PFSK-1 (cell line): ENCODE measurements at regions not wholly inside any gene's neighbourhood (a gene's known extent, or its start where the extent isn't known, plus 50 kb on each side); places are given as distances from the start of the nearest gene placed in this dataset.

Experiments used
- FOXP2 ChIP-seq: optimal IDR thresholded peaks from 2 replicates; pipeline ENCODE3; 2011; ENCODE audit warnings: borderline replicate concordance, control low read depth, inconsistent platforms; ENCODE audit not compliant: insufficient read depth; ENCODE audit errors: extremely low read length, extremely low read depth
- POLR2AphosphoS5 ChIP-seq: IDR thresholded peaks from 2 replicates; pipeline ENCODE4 v1.6.1; 2012; ENCODE audit warnings: low read depth, mild to moderate bottlenecking, control low read depth, low read length, moderate library complexity
- SIN3A ChIP-seq: IDR thresholded peaks from 2 replicates; pipeline ENCODE4 v1.6.1; 2012; ENCODE audit warnings: mild to moderate bottlenecking, low read length, moderate library complexity, borderline replicate concordance; ENCODE audit not compliant: insufficient read depth
- TAF1 ChIP-seq: IDR thresholded peaks from 2 replicates; pipeline ENCODE4 v1.6.1; 2012; ENCODE audit warnings: low read length, control low read depth, borderline replicate concordance; ENCODE audit not compliant: insufficient read depth
- TF ChIP-seq, protein P1 (sequence below), 2 experiments: IDR thresholded peaks; 2 replicates each; pipeline versions ENCODE4 v1.6.1 to v1.8.0; 2011 to 2012; ENCODE audit warnings: low read depth in 2 of 2, low read length in 2 of 2, control low read depth in 1 of 2, inconsistent platforms in 1 of 2, mild to moderate bottlenecking in 1 of 2, moderate library complexity in 1 of 2; ENCODE audit not compliant: insufficient read depth in 1 of 2

DNA sequence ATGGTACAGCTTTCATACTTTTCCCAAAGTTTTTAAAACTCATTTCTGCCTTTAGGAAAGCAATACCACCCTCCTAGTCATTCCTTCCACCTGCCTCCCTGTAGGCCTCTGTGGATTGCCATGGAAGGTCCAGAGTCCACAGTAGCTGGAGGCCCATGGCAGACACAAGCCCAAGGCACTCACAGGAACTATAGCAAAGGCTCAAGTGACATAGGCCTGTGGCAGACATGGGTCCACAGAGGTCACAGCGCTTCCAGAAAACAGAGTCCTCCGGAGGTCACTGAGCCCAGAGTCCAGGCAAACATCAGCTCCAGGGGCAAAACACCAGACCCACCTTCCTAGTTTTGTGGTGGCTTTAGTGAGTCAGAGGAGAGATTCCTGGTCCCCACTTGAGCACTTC, 147.6 kb upstream of the ATP6AP2 start:
- TF ChIP-seq POLR2AphosphoS5 = no peak
- no peak for TF ChIP-seq SIN3A
- no peak for TF ChIP-seq TAF1
- TF ChIP-seq, protein P1, sequence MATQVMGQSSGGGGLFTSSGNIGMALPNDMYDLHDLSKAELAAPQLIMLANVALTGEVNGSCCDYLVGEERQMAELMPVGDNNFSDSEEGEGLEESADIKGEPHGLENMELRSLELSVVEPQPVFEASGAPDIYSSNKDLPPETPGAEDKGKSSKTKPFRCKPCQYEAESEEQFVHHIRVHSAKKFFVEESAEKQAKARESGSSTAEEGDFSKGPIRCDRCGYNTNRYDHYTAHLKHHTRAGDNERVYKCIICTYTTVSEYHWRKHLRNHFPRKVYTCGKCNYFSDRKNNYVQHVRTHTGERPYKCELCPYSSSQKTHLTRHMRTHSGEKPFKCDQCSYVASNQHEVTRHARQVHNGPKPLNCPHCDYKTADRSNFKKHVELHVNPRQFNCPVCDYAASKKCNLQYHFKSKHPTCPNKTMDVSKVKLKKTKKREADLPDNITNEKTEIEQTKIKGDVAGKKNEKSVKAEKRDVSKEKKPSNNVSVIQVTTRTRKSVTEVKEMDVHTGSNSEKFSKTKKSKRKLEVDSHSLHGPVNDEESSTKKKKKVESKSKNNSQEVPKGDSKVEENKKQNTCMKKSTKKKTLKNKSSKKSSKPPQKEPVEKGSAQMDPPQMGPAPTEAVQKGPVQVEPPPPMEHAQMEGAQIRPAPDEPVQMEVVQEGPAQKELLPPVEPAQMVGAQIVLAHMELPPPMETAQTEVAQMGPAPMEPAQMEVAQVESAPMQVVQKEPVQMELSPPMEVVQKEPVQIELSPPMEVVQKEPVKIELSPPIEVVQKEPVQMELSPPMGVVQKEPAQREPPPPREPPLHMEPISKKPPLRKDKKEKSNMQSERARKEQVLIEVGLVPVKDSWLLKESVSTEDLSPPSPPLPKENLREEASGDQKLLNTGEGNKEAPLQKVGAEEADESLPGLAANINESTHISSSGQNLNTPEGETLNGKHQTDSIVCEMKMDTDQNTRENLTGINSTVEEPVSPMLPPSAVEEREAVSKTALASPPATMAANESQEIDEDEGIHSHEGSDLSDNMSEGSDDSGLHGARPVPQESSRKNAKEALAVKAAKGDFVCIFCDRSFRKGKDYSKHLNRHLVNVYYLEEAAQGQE (IDR thresholded peaks at IDR 0.05; ENCODE audit: insufficient read depth in 1 of 2, low read depth in 2 of 2, low read length in 2 of 2) = no peak
- TF ChIP-seq FOXP2 = no peak
